CD14-positive monocyte (primary cell): ENCODE measurements at regions not wholly inside any gene's neighbourhood (a gene's known extent, or its start where the extent isn't known, plus 50 kb on each side); places are given as distances from the start of the nearest gene placed in this dataset.

ENCODE experiments used
- DNase-seq, 3 donors: peaks; one replicate each; pipeline ENCODE4 v3.0.0-alpha.2; 2011 to 2022
- H2AFZ ChIP-seq: 2 replicates; pipeline ENCODE4 v1.6.0; 2012; ENCODE audit warnings: mild to moderate bottlenecking, low read depth, low read length, inconsistent platforms; ENCODE audit not compliant: insufficient read depth, poor library complexity, severe bottlenecking
- H3K27ac ChIP-seq, 2 donors: 1 replicate in 1 of 2; 2 replicates in 1 of 2; pipeline ENCODE4 v1.5.1; 2012 to 2013; ENCODE audit warnings: low read length in 2 of 2, control low read depth in 1 of 2, inconsistent platforms in 1 of 2, low read depth in 1 of 2, mild to moderate bottlenecking in 1 of 2
- H3K27me3 ChIP-seq, 2 donors: one replicate each; pipeline versions ENCODE4 v1.6.0 to v1.6.1; 2011 to 2013; ENCODE audit warnings: low read length in 2 of 2; ENCODE audit not compliant: control insufficient read depth in 2 of 2, insufficient read depth in 2 of 2
- H3K36me3 ChIP-seq, 2 donors: replicated peaks in 1 of 2; 1 replicate in 1 of 2; 2 replicates in 1 of 2; pipeline versions ENCODE4 v1.5.1 to v1.6.1; 2012 to 2013; ENCODE audit warnings: low read length in 2 of 2, control low read depth in 1 of 2, inconsistent platforms in 1 of 2, mild to moderate bottlenecking in 1 of 2; ENCODE audit not compliant: insufficient read depth in 2 of 2, control insufficient read depth in 1 of 2
- H3K4me1 ChIP-seq, 2 donors: 1 replicate in 1 of 2; 2 replicates in 1 of 2; pipeline versions ENCODE4 v1.5.1 to v1.6.1; 2012 to 2013; ENCODE audit warnings: low read length in 2 of 2, control low read depth in 1 of 2, inconsistent platforms in 1 of 2, mild to moderate bottlenecking in 1 of 2, moderate library complexity in 1 of 2; ENCODE audit not compliant: insufficient read depth in 2 of 2, control insufficient read depth in 1 of 2
- H3K4me2 ChIP-seq: replicated peaks from 2 replicates; pipeline ENCODE3; 2012; ENCODE audit warnings: low read length, moderate library complexity, mild to moderate bottlenecking; ENCODE audit not compliant: poor library complexity, severe bottlenecking; ENCODE audit errors: extremely low read depth
- H3K4me3 ChIP-seq, 3 experiments: fragments of 200-600 bp in 1 of 3; sonication (generic) in 1 of 3; replicated peaks in 1 of 3; 1 replicate in 2 of 3; 2 replicates in 1 of 3; pipeline ENCODE4 v1.5.1; 2011 to 2013; ENCODE audit warnings: low read length in 3 of 3, mild to moderate bottlenecking in 3 of 3, control low read depth in 2 of 3, low read depth in 2 of 3, inconsistent platforms in 1 of 3, moderate library complexity in 1 of 3
- H3K79me2 ChIP-seq: 2 replicates; pipeline ENCODE4 v1.6.0; 2012; ENCODE audit warnings: mild to moderate bottlenecking, control low read depth, inconsistent platforms, low read length, moderate library complexity; ENCODE audit not compliant: insufficient read depth
- H3K9ac ChIP-seq: 2 replicates; pipeline ENCODE4 v1.6.0; 2017; ENCODE audit warnings: low read length, mild to moderate bottlenecking; ENCODE audit not compliant: insufficient read depth, poor library complexity, severe bottlenecking
- H3K9me3 ChIP-seq, 2 donors: replicated peaks in 1 of 2; 1 replicate in 1 of 2; 2 replicates in 1 of 2; pipeline versions ENCODE4 v1.5.1 to v1.6.1; 2012 to 2013; ENCODE audit warnings: low read length in 2 of 2, control low read depth in 1 of 2; ENCODE audit not compliant: control insufficient read depth in 1 of 2, insufficient read depth in 1 of 2
- H4K20me1 ChIP-seq: 2 replicates; pipeline ENCODE4 v1.6.0; 2012; ENCODE audit warnings: mild to moderate bottlenecking, low read length, control low read depth, moderate library complexity; ENCODE audit not compliant: insufficient read depth
- H3K27ac Mint-ChIP-seq, 7 donors: one replicate each; pipeline ENCODE4 v1.8.0; 2020; ENCODE audit warnings: mild to moderate bottlenecking in 7 of 7, mixed read lengths in 7 of 7, moderate library complexity in 6 of 7, inconsistent platforms in 2 of 7
- H3K27me3 Mint-ChIP-seq, 3 donors: one replicate each; pipeline ENCODE4 v1.8.0; 2021 to 2022; ENCODE audit warnings: low read depth in 3 of 3, mild to moderate bottlenecking in 3 of 3, mixed read lengths in 3 of 3, moderate library complexity in 3 of 3, inconsistent platforms in 1 of 3
- H3K36me3 Mint-ChIP-seq, 2 donors: one replicate each; pipeline ENCODE4 v1.8.0; 2020; ENCODE audit warnings: mixed read lengths in 2 of 2, inconsistent platforms in 1 of 2, mild to moderate bottlenecking in 1 of 2
- H3K4me1 Mint-ChIP-seq: one replicate; pipeline ENCODE4 v1.8.0; 2020; ENCODE audit warnings: mild to moderate bottlenecking, mixed read lengths
- H3K4me3 Mint-ChIP-seq, 2 donors: one replicate each; pipeline ENCODE4 v1.8.0; 2020; ENCODE audit warnings: mild to moderate bottlenecking in 2 of 2, mixed read lengths in 2 of 2, moderate library complexity in 1 of 2
- H3K9me3 Mint-ChIP-seq, 7 donors: one replicate each; pipeline ENCODE4 v1.8.0; 2020 to 2022; ENCODE audit warnings: mixed read lengths in 7 of 7, mild to moderate bottlenecking in 6 of 7, moderate library complexity in 6 of 7, inconsistent platforms in 2 of 7
- WGBS: methylation state at CpG from one replicate; pipeline ENCODE4 v1.1.5; 2013; ENCODE audit warnings: missing lambda C conversion rate; ENCODE audit not compliant: insufficient coverage; 5-methylcytosine and 5-hydroxymethylcytosine counted together
- intact Hi-C, 2 donors: fragments of 100-400 bp; cut with micrococcal nuclease; formaldehyde crosslinking; loops; one replicate each; pipeline versions ENCODE4 v1.15.0 to v1.15.1; 2023
- TF ChIP-seq, protein P1 (sequence below): fragments of 200-600 bp; IDR thresholded peaks from one replicate; pipeline ENCODE4 v1.8.0; 2022; ENCODE audit warnings: antibody characterized with exemption, mild to moderate bottlenecking

GRCh38 chr3:148150141-148150540, 547.6 kb upstream of the AGTR1 start:
- Mint-ChIP-seq H3K36me3 (no peaks in the 10 kb centered on the region), H3K9me3 (peaks cover 0 to 9% (median 8%) of the 10 kb centered on the region in 7 donors), H3K27me3 (peaks cover 0 to 2% (median 1%) of the 10 kb centered on the region in 3 donors), H3K27ac (no peak overlapping the region), H3K4me3 (no peak overlapping the region), H3K4me1 (no peaks in the 10 kb centered on the region)
- no peak overlapping the region for H3K9ac ChIP-seq
- H3K36me3 ChIP-seq, result no peaks in the 10 kb centered on the region
- intact Hi-C loops, result no loop called here
- no peaks in the 10 kb centered on the region for H3K4me1 ChIP-seq
- WGBS, result no CpG with 5 or more reads among the region's 2 CpGs
- no peak overlapping the region for H3K4me3 ChIP-seq
- H3K9me3 ChIP-seq, result no peaks in the 10 kb centered on the region
- no peaks in the 10 kb centered on the region for H3K27me3 ChIP-seq
- TF ChIP-seq, protein P1, sequence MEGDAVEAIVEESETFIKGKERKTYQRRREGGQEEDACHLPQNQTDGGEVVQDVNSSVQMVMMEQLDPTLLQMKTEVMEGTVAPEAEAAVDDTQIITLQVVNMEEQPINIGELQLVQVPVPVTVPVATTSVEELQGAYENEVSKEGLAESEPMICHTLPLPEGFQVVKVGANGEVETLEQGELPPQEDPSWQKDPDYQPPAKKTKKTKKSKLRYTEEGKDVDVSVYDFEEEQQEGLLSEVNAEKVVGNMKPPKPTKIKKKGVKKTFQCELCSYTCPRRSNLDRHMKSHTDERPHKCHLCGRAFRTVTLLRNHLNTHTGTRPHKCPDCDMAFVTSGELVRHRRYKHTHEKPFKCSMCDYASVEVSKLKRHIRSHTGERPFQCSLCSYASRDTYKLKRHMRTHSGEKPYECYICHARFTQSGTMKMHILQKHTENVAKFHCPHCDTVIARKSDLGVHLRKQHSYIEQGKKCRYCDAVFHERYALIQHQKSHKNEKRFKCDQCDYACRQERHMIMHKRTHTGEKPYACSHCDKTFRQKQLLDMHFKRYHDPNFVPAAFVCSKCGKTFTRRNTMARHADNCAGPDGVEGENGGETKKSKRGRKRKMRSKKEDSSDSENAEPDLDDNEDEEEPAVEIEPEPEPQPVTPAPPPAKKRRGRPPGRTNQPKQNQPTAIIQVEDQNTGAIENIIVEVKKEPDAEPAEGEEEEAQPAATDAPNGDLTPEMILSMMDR, result no peak
- H4K20me1 ChIP-seq, result no peaks in the 10 kb centered on the region
- H3K79me2 ChIP-seq, result no peaks in the 10 kb centered on the region
- no peak for DNase-seq
- H2AFZ ChIP-seq, result no peak overlapping the region
- no peak overlapping the region for H3K4me2 ChIP-seq
- no peak overlapping the region for H3K27ac ChIP-seq

GRCh38 chr3:148158210-148158609, 539.5 kb upstream of the AGTR1 start:
- no peaks in the 10 kb centered on the region for H3K4me1 Mint-ChIP-seq
- H3K4me3 ChIP-seq, result no peak overlapping the region
- H2AFZ ChIP-seq, result no peak overlapping the region
- peaks cover 0 to 5% (median 2%) of the 10 kb centered on the region in 7 donors for H3K9me3 Mint-ChIP-seq
- no peaks in the 10 kb centered on the region for H4K20me1 ChIP-seq
- H3K9ac ChIP-seq, result no peak overlapping the region
- H3K27ac Mint-ChIP-seq, result no peak overlapping the region
- DNase-seq, result no peak
- no peaks in the 10 kb centered on the region for H3K27me3 ChIP-seq
- no peak overlapping the region for H3K4me3 Mint-ChIP-seq
- no peak overlapping the region for H3K4me2 ChIP-seq
- H3K79me2 ChIP-seq, result no peaks in the 10 kb centered on the region
- no peaks in the 10 kb centered on the region for H3K9me3 ChIP-seq
- TF ChIP-seq, protein P1, result no peak
- WGBS, result no CpG with 5 or more reads among the region's 3 CpGs
- intact Hi-C loops, result no loop called here
- no peaks in the 10 kb centered on the region for H3K27me3 Mint-ChIP-seq
- no peaks in the 10 kb centered on the region for H3K36me3 Mint-ChIP-seq
- H3K4me1 ChIP-seq, result no peaks in the 10 kb centered on the region
- H3K27ac ChIP-seq, result no peak overlapping the region
- no peaks in the 10 kb centered on the region for H3K36me3 ChIP-seq
